ENCODE measurements at regions not wholly inside any gene's neighbourhood (a gene's known extent, or its start where the extent isn't known, plus 50 kb on each side); places are given as distances from the start of the nearest gene placed in this dataset.

- no peak for DNase-seq (ENCODE audit: low read depth)
Measured at GRCh38 chr14:101478796-101479410, 82.4 kb upstream of the DIO3 start.

GRCh38 chr14:101480022-101480746 is 81.1 kb upstream of the DIO3 start:
- no peak for DNase-seq (ENCODE audit: low read depth)

DNA sequence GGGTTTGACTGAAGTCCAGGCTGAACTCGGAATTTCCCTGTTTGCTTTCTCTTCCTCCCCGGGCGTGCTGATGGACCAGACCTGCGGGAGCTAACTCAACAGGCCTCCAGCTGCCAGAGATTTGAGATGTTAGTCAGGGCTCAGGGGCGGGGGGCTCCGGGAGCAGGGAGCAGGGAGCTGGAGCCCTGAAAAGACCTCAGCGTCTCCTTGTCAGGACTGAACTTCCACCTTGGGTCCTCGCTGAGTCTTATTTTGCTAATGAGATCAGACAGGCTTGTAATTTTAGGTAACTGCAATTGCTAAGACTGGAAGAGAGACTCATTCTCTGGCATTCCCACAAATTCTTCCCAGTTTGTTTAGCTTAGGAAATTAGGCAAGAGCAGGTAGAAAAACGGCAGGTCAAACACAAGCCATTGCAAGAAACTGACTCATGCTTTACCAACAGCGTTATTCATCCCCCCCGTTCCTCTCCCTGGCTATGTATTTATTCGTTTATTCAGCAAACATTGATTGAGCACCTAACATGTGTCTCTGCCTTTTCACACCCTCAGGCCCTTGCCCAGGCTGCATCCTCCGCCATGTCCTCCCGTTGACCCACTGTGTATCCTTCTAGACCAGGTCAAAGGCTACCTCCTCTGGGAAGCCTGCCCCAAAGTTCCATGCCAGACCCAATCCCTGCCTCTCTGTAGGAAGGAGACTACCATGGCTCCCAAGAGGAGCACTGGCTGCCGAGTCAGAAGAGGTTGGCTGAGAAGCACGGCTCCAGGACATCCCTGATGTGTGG is 80.4 kb upstream of the DIO3 start:
- no peak for DNase-seq (ENCODE audit: low read depth)

GRCh38 chr14:101481557-101481956 is 79.7 kb upstream of the DIO3 start:
- DNase-seq (ENCODE audit: low read depth) = no peak

DNA sequence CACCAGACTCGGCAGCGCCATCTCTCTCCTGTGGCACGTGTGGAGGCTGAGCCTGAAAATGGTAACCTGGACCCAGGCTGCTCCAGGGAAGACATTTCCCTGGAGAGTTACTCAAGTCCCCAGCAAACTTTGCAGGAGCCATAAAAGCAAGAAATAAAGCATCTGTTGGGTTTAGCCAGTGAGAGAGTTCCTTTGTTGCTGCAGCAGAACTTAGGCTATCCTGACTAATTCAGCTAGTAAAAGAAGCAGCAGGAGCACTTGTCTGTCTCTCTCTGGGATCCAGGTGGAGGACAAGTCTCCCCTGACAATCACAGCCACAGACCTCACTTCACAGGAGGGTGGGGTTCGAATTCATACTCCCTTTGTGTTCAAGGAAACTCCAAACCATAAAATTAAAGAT is 79.2 kb upstream of the DIO3 start:
- DNase-seq (ENCODE audit: low read depth) = no peak

GRCh38 chr14:101483829-101484228 is 77.5 kb upstream of the DIO3 start:
- no peak for DNase-seq (ENCODE audit: low read depth)

- DNase-seq (ENCODE audit: low read depth) = no peak
Measured at GRCh38 chr14:101489092-101489760, 72.1 kb upstream of the DIO3 start.

DNA sequence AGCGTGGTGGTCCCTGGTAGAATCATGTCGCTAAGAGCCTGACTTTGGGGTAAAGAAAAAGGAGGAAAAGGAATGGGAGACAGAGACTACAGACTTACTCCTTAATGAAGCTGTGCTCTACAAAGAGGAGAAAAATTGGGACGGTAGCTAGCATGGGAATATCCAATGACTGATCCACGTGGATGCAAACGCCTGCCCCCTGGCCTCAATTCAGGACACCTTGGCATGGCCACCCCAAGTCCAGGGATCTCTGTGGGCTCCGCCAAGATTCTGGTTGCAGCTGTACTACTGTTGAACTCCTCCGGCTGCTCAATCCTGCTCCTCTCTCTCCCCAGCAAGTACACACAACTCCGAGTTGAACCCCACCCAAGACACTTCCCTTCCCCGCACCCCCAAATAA is 70.5 kb upstream of the DIO3 start:
- no peak for DNase-seq (ENCODE audit: low read depth)

GRCh38 chr14:101491841-101492240 is 69.5 kb upstream of the DIO3 start:
- DNase-seq (ENCODE audit: low read depth) = no peak

DNA sequence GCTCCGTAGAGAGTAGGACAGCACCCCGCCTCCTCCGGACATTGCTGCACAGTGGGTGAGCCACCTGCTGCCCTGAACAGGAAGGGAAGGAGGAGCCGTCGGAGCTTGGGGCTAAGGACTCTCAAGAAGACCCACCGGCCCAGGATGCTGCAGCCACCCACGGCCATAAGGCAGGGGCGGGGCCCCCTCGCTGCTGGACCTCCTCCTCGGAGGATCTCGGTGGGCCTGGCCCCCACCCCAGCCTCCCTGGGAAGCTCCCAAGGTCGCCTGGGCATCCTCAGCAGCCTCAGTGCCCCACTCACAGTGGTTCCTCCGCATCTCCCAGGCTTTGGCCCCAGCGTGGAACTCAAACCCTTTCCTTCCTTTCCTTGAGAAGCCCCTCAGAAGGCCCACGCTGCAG is 68.6 kb upstream of the DIO3 start:
- DNase-seq (ENCODE audit: low read depth) = no peak

- DNase-seq (ENCODE audit: low read depth) = no peak
Measured at GRCh38 chr14:101494826-101495225, 66.5 kb upstream of the DIO3 start.

DNA sequence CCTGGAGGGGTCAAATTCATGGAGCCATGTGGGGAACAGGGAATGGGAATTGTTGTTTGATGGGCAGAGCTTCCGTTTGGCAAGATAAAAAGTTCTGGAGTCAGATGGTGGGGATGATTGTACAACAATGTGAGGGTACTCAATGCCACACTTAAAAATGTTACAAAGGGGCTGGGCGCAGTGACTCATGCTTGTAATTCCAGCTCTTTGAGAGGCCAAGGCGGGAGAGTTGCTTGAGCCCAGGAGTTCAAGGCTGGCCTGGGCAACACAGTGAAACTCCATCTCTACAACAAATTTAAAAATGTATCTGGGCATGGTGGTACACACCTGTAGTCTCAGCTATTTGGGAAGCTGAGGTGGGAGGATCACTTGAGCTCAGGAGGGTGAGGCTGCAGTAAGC is 66.0 kb upstream of the DIO3 start:
- DNase-seq (ENCODE audit: low read depth) = no peak

DNA sequence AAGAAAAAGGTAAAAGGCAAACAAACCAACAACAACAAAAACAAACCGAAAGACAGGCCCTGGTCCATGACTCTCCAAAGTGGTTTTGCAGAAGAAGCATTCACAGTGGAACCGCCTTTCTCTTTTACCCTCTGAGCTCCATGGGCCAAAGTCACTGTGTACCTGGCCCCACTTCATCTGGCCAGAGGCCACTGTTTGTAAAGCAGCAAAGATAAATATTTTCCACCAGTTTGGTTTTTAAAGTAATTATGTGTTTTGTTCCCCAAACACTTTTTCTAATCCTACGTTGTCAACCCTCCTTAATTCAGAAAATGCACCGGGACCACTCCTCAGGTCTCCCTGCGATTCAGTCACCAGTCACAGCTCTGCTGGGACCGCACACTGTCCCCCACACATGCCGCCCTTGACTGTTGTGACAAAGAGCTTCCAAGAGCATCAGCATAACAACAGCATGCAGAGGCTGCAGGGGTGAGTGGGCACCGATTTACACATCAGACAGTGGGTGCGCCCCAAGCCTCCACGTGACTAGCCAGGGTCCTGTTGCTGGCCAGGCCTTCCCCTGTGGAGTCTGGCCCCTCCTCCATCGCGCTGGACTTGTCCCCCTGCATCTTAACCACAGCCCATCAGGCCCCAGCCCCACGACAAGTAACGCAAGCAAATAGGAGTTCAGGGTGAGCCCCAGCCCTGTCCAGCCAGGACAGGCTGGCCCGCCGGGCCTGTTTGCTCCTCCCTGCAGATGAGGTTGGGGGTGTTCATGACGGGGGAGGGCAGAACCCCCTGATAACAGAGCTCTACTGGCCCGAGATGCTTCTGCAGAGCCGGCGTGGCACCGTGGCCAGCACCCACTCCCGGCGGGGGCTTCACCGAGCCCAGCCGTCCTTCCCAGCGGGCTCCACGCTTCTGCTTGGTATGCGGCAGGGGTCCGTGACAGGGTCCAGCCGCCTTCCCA is 65.2 kb upstream of the DIO3 start:
- DNase-seq (ENCODE audit: low read depth) = no peak

- DNase-seq (ENCODE audit: low read depth) = no peak
Measured at GRCh38 chr14:101496776-101497683, 64.3 kb upstream of the DIO3 start.

DNA sequence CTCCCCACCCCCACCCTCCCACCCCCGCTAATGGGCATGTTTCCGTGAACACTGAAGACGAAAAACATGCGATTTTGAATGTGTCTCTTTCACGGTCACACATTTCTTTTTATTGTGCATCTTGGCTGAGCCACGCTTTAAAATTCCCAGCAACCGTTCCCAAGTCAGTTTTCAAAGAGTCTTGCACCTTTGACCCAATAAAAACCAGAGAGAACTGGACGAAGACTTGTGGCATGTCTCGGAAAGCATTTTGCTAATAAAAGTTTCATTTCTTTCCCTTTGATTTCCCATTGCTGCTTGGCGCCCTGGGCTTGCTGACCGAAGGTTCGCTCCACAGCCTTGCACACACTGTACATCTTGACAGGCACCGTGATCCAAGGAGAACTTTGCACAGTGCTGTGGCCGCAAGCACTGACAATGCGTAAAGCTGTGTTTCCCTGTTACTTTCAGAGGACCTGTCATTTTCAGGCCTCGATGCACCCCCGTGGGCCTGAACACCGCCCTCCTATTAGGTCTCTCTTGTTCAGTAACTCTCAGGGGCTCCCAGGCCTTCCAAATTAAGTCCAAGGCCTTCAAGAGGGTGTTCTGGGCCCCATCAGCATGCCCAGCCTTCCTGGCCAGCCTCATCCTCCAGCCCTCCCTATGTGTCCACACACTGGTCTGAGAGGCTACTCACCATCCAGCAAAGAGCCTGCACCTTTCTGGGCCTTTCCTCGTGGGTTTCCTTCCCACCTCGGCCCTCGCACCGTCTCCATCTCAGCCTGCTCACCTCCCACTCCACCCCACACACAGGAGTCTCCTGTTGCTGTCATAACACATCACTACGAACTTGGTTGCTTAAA is 63.4 kb upstream of the DIO3 start:
- DNase-seq (ENCODE audit: low read depth) = no peak

DNA sequence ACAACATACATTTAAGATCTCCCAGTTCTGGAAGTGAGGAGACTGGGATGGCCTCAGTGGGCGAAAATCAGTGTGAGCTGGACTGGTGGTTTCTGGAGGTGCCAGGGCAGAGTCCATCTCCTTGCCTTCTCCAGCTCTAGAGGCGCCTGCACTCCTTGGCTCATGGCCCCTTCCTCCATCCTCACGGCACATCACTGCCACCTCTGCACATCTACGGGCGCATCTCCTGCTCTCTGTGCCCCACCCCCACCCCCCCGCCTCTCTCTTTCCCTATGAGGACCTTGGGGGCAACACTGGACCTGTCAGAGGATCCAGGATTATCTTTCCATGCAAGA is 62.8 kb upstream of the DIO3 start:
- DNase-seq (ENCODE audit: low read depth) = no peak

DNA sequence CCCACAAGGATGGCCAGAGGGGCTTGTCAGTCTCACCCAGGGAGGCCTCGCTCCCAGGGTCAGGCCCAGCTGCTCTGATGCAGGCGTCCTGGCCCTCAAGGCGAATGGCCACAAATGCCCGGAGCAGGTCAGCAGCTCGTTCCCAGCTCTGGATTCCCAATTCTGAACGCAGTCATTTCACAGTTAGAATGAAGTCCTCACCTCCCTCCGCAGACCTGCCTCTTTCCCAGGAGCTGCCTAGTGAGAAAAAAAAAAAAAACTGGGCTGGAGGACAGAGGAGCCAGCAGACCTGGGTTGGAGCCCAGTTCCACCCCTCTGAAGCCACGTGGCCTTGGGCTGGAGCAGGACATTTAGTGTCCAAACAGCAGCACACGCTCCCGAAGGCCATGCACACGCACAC is 62.2 kb upstream of the DIO3 start:
- DNase-seq (ENCODE audit: low read depth) = no peak

DNA sequence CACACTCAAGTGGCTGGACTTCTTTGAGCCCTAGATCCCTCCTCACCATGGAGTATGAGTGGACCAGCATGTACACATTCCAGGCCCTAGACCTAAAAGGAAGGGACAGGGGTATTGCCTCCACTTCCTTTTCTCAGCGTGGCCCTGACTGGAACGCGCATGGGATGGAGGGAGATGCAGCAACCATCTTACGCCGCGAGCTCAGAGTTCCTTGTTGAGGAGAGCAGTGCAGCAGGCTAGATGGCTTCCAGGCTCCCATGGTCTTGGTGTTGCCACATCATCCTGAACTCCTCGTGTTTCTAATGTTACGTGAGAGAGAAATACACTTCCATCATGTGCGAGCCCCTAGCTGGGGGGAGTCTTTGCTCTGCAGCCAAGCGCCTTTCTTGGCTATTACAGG is 61.8 kb upstream of the DIO3 start:
- no peak for DNase-seq (ENCODE audit: low read depth)

GRCh38 chr14:101500061-101500460 is 61.2 kb upstream of the DIO3 start:
- no peak for DNase-seq (ENCODE audit: low read depth)

All from forelimb muscle (tissue), 1 donor.